Left lung (tissue), 4 donors: ENCODE measurements at regions not wholly inside any gene's neighbourhood (a gene's known extent, or its start where the extent isn't known, plus 50 kb on each side); places are given as distances from the start of the nearest gene placed in this dataset.
A peak's percentile ranks its signal among the peaks of the same experiment; 100 is the strongest.
"Not testable (repeated sequence)": the region's sequence is repeated elsewhere in the genome, so short reads cannot be mapped to it uniquely, and the experiment has no call there.

Experiments
- ATAC-seq: fragments of 200-7000 bp; cut with Tn5 transposase; one replicate; pipeline ENCODE4 v1.9.1; 2020; ENCODE audit warnings: moderate library complexity
- DNase-seq, 4 donors: peaks; one replicate each; pipeline ENCODE4 v3.0.0-alpha.2; 2013 to 2020
- H3K27ac ChIP-seq, 2 donors: fragments of 200-600 bp; sonication (generic) in 1 of 2; one replicate each; pipeline versions ENCODE4 v1.5.0 to v1.8.0; 2020 to 2021
- H3K27me3 ChIP-seq, 2 donors: fragments of 200-600 bp; sonication (generic) in 1 of 2; one replicate each; pipeline versions ENCODE4 v1.5.0 to v1.8.0; 2020 to 2021
- H3K36me3 ChIP-seq, 2 donors: fragments of 200-600 bp; sonication (generic) in 1 of 2; one replicate each; pipeline versions ENCODE4 v1.5.0 to v1.8.0; 2020 to 2021
- H3K4me1 ChIP-seq, 2 donors: fragments of 200-600 bp; one replicate each; pipeline ENCODE4 v1.8.0; 2021
- H3K4me3 ChIP-seq, 2 donors: fragments of 200-600 bp; sonication (generic) in 1 of 2; one replicate each; pipeline versions ENCODE4 v1.5.0 to v1.8.0; 2020 to 2021; ENCODE audit warnings: mild to moderate bottlenecking in 1 of 2
- H3K9me3 ChIP-seq, 2 donors: fragments of 200-600 bp; sonication (generic) in 1 of 2; one replicate each; pipeline versions ENCODE4 v1.5.0 to v1.8.0; 2020 to 2021
- CTCF ChIP-seq, 2 donors: fragments of 200-600 bp; sonication (generic) in 1 of 2; IDR thresholded peaks; one replicate each; pipeline versions ENCODE4 v1.5.0 to v1.8.0; 2021; ENCODE audit warnings: antibody characterized with exemption in 2 of 2
- intact Hi-C, 2 donors: fragments of 100-400 bp; cut with DNase I; formaldehyde crosslinking; loops; one replicate each; pipeline versions ENCODE4 v1.11.2 to v1.14.2; 2022
- donor health status: DM: no; HTN: yes; CAD: no.
- donor health status: DM: no; HTN: no; CAD: no.

GRCh38 chr5:135735831-135736230 is 98.6 kb upstream of the SLC25A48 start:
- intact Hi-C loops: loop anchor here in 1 of 2 donors (10.0 kb wide), 1 partner anchor 171 kb away; no protein-coding TSS in a partner anchor
- Histone ChIP-seq H3K4me1 (no peaks in the 10 kb centered on the region), H3K27ac (no peak overlapping the region), H3K9me3 (no peaks in the 10 kb centered on the region), H3K27me3 (no peaks in the 10 kb centered on the region), H3K36me3 (no peaks in the 10 kb centered on the region), H3K4me3 (no peak overlapping the region)
- no peak for TF ChIP-seq CTCF (IDR thresholded peaks at IDR 0.05)
- ATAC-seq: no peak
- no peak for DNase-seq

GRCh38 chr5:135734956-135735355 is 99.5 kb upstream of the SLC25A48 start:
- H3K27ac ChIP-seq, ATAC-seq, H3K9me3 ChIP-seq, H3K4me1 ChIP-seq, DNase-seq, H3K4me3 ChIP-seq, H3K36me3 ChIP-seq, H3K27me3 ChIP-seq: not testable (repeated sequence)
- intact Hi-C loops: loop anchor here in 1 of 2 donors (10.0 kb wide), 1 partner anchor 170 kb away; no protein-coding TSS in a partner anchor

GRCh38 chr5:135731034-135731433 is 103.4 kb upstream of the SLC25A48 start:
- H3K27ac ChIP-seq, H3K9me3 ChIP-seq, ATAC-seq, H3K4me3 ChIP-seq, DNase-seq, H3K36me3 ChIP-seq, H3K27me3 ChIP-seq, H3K4me1 ChIP-seq: not testable (repeated sequence)
- intact Hi-C loops: loop anchor here in 1 of 2 donors (10.0 kb wide), 1 partner anchor 166 kb away; no protein-coding TSS in a partner anchor

GRCh38 chr5:135730161-135730560 is 104.3 kb upstream of the SLC25A48 start:
- H3K4me1 ChIP-seq, H3K27me3 ChIP-seq, H3K9me3 ChIP-seq, DNase-seq, H3K36me3 ChIP-seq, ATAC-seq, H3K4me3 ChIP-seq, H3K27ac ChIP-seq: not testable (repeated sequence)
- intact Hi-C loops: loop anchor here in 1 of 2 donors (10.0 kb wide), 1 partner anchor 165 kb away; no protein-coding TSS in a partner anchor

GRCh38 chr5:135729321-135729786 is 105.1 kb upstream of the SLC25A48 start:
- H3K4me1 ChIP-seq: no peaks in the 10 kb centered on the region
- peak; percentile 76 for ATAC-seq
- H3K9me3 ChIP-seq: no peaks in the 10 kb centered on the region
- intact Hi-C loops: no loop called here
- no peak overlapping the region for H3K27ac ChIP-seq
- TF ChIP-seq CTCF (IDR thresholded peaks at IDR 0.05): peak; percentile 13
- DNase-seq: peak in 2 of 4 donors; percentile 42 to 44
- no peaks in the 10 kb centered on the region for H3K36me3 ChIP-seq
- H3K4me3 ChIP-seq: no peak overlapping the region
- no peaks in the 10 kb centered on the region for H3K27me3 ChIP-seq

GRCh38 chr5:135724617-135725016 is 109.8 kb upstream of the SLC25A48 start:
- Histone ChIP-seq H3K27ac (no peak overlapping the region), H3K9me3 (no peaks in the 10 kb centered on the region), H3K27me3 (no peaks in the 10 kb centered on the region), H3K4me3 (no peak overlapping the region), H3K4me1 (no peaks in the 10 kb centered on the region), H3K36me3 (no peaks in the 10 kb centered on the region)
- DNase-seq: no peak
- intact Hi-C loops: no loop called here
- peak; percentile 15 for ATAC-seq
- TF ChIP-seq CTCF (IDR thresholded peaks at IDR 0.05): no peak

GRCh38 chr5:135723491-135723890 is 111.0 kb upstream of the SLC25A48 start:
- DNase-seq (peak in 1 of 4 donors; percentile 36), ATAC-seq (no peak)
- Histone ChIP-seq H3K27ac (no peak overlapping the region), H3K4me1 (no peaks in the 10 kb centered on the region), H3K4me3 (no peak overlapping the region), H3K36me3 (no peaks in the 10 kb centered on the region), H3K9me3 (no peaks in the 10 kb centered on the region), H3K27me3 (no peaks in the 10 kb centered on the region)
- intact Hi-C loops: no loop called here
- TF ChIP-seq CTCF (IDR thresholded peaks at IDR 0.05): no peak
